WTC11 (cell line): ENCODE measurements at regions not wholly inside any gene's neighbourhood (a gene's known extent, or its start where the extent isn't known, plus 50 kb on each side); places are given as distances from the start of the nearest gene placed in this dataset.

ENCODE experiments used
- ATAC-seq: fragments of 200-7000 bp; cut with Tn5 transposase; 2 replicates; pipeline ENCODE4 v1.10.0; 2021; ENCODE audit warnings: mild to moderate bottlenecking, moderate library complexity
- CTCF ChIA-PET: fragments of 300-600 bp; sonication (Branson Sonifier 250); formaldehyde crosslinking; loops from one replicate; lab custom pipeline; 2021; ENCODE audit warnings: antibody characterized with exemption; lab: Charles Lee
- POLR2A ChIA-PET: fragments of 350-600 bp; sonication (Branson Sonifier 250); formaldehyde crosslinking; loops from one replicate; lab custom pipeline; 2021; ENCODE audit warnings: antibody characterized with exemption; lab: Charles Lee
- DNase-seq: peaks from one replicate; pipeline ENCODE4 v3.0.0; 2021; ENCODE audit warnings: low spot score
- H3K27ac Mint-ChIP-seq: 2 replicates; pipeline ENCODE4 v1.8.0; 2021; ENCODE audit warnings: mixed read lengths
- H3K27me3 Mint-ChIP-seq: 2 replicates; pipeline ENCODE4 v1.8.0; 2021; ENCODE audit warnings: low read depth, mild to moderate bottlenecking, moderate library complexity, mixed read lengths
- H3K36me3 Mint-ChIP-seq: 2 replicates; pipeline ENCODE4 v1.8.0; 2021; ENCODE audit warnings: mixed read lengths
- H3K4me1 Mint-ChIP-seq: 2 replicates; pipeline ENCODE4 v1.8.0; 2022; ENCODE audit warnings: mixed read lengths
- H3K4me3 Mint-ChIP-seq: 2 replicates; pipeline ENCODE4 v1.8.0; 2021; ENCODE audit warnings: mild to moderate bottlenecking, moderate library complexity, mixed read lengths
- H3K9me3 Mint-ChIP-seq: 2 replicates; pipeline ENCODE4 v1.8.0; 2021; ENCODE audit warnings: mixed read lengths
- AR ChIP-seq: fragments of 250-450 bp; sonication (Bioruptor Pico); IDR thresholded peaks from 2 replicates; pipeline ENCODE4 v1.9.0; 2021; ENCODE audit warnings: mild to moderate bottlenecking
- ATF2 ChIP-seq: sonication (generic); formaldehyde crosslinking; IDR thresholded peaks from 2 replicates; pipeline ENCODE4 v1.8.1; 2022; ENCODE audit warnings: low read depth, missing genetic modification reagents, borderline replicate concordance
- ATF3 ChIP-seq: sonication (generic); formaldehyde crosslinking; conservative IDR thresholded peaks from 2 replicates; pipeline ENCODE4 v1.8.1; 2022; ENCODE audit warnings: mild to moderate bottlenecking, missing genetic modification reagents
- CREB1 ChIP-seq: sonication (generic); formaldehyde crosslinking; IDR thresholded peaks from 2 replicates; pipeline ENCODE4 v1.8.0; 2023; ENCODE audit warnings: mild to moderate bottlenecking, missing genetic modification reagents
- CREM ChIP-seq: sonication (generic); formaldehyde crosslinking; IDR thresholded peaks from 2 replicates; pipeline ENCODE4 v1.8.1; 2022; ENCODE audit warnings: mild to moderate bottlenecking, missing genetic modification reagents, moderate library complexity
- E2F1 ChIP-seq: sonication (generic); formaldehyde crosslinking; IDR thresholded peaks from 2 replicates; pipeline ENCODE4 v1.8.0; 2022; ENCODE audit warnings: mild to moderate bottlenecking, missing genetic modification reagents
- E2F5 ChIP-seq: sonication (generic); formaldehyde crosslinking; IDR thresholded peaks from 2 replicates; pipeline ENCODE4 v1.8.1; 2022; ENCODE audit warnings: mild to moderate bottlenecking, moderate library complexity, missing genetic modification reagents
- EMX1 ChIP-seq: fragments of 250-450 bp; sonication (Bioruptor Pico); IDR thresholded peaks from 2 replicates; pipeline ENCODE4 v1.8.0; 2021; ENCODE audit warnings: mild to moderate bottlenecking
- ETV6 ChIP-seq: sonication (generic); formaldehyde crosslinking; IDR thresholded peaks from 2 replicates; pipeline ENCODE4 v1.8.1; 2022; ENCODE audit warnings: mild to moderate bottlenecking, missing genetic modification reagents
- FOXK1 ChIP-seq: sonication (generic); formaldehyde crosslinking; IDR thresholded peaks from 2 replicates; pipeline ENCODE4 v1.8.0; 2022; ENCODE audit warnings: mild to moderate bottlenecking, moderate library complexity, missing genetic modification reagents
- FOXP1 ChIP-seq: sonication (generic); formaldehyde crosslinking; IDR thresholded peaks from 2 replicates; pipeline ENCODE4 v1.8.0; 2022; ENCODE audit warnings: missing genetic modification reagents, mild to moderate bottlenecking, moderate library complexity, borderline replicate concordance
- GABPB1 ChIP-seq: sonication (generic); formaldehyde crosslinking; IDR thresholded peaks from 2 replicates; pipeline ENCODE4 v1.8.1; 2023; ENCODE audit warnings: mild to moderate bottlenecking, missing genetic modification reagents
- MLX ChIP-seq: sonication (generic); formaldehyde crosslinking; IDR thresholded peaks from 2 replicates; pipeline ENCODE4 v1.8.1; 2023; ENCODE audit warnings: mild to moderate bottlenecking, missing genetic modification reagents, moderate library complexity
- MXD4 ChIP-seq: fragments of 250-450 bp; sonication (Bioruptor Pico); IDR thresholded peaks from 2 replicates; pipeline ENCODE4 v1.8.0; 2021; ENCODE audit warnings: mild to moderate bottlenecking, moderate library complexity, borderline replicate concordance
- MYBL2 ChIP-seq: sonication (generic); formaldehyde crosslinking; IDR thresholded peaks from 2 replicates; pipeline ENCODE4 v1.8.1; 2023; ENCODE audit warnings: mild to moderate bottlenecking, moderate library complexity, missing genetic modification reagents
- NFYB ChIP-seq: sonication (generic); formaldehyde crosslinking; conservative IDR thresholded peaks from 2 replicates; pipeline ENCODE4 v1.8.0; 2022; ENCODE audit warnings: low read depth, missing genetic modification reagents
- NR2C2 ChIP-seq: sonication (generic); formaldehyde crosslinking; IDR thresholded peaks from 2 replicates; pipeline ENCODE4 v1.8.0; 2022; ENCODE audit warnings: mild to moderate bottlenecking, missing genetic modification reagents
- OVOL2 ChIP-seq: fragments of 250-450 bp; sonication (Bioruptor Pico); IDR thresholded peaks from 2 replicates; pipeline ENCODE4 v1.9.0; 2021; ENCODE audit warnings: mild to moderate bottlenecking, borderline replicate concordance
- RORB ChIP-seq: fragments of 250-450 bp; sonication (Bioruptor Pico); IDR thresholded peaks from 2 replicates; pipeline ENCODE4 v1.9.0; 2021; ENCODE audit warnings: mild to moderate bottlenecking
- STAT6 ChIP-seq: sonication (generic); formaldehyde crosslinking; conservative IDR thresholded peaks from 2 replicates; pipeline ENCODE4 v1.8.1; 2023; ENCODE audit warnings: mild to moderate bottlenecking, low read depth, missing genetic modification reagents, moderate library complexity
- TCF7 ChIP-seq: sonication (generic); formaldehyde crosslinking; IDR thresholded peaks from 2 replicates; pipeline ENCODE4 v1.8.0; 2022; ENCODE audit warnings: mild to moderate bottlenecking, low read depth, missing genetic modification reagents, moderate library complexity
- ZBTB21 ChIP-seq: sonication (generic); formaldehyde crosslinking; IDR thresholded peaks from 2 replicates; pipeline ENCODE4 v1.8.1; 2023; ENCODE audit warnings: mild to moderate bottlenecking, missing genetic modification reagents, borderline replicate concordance
- ZNF263 ChIP-seq: sonication (generic); formaldehyde crosslinking; IDR thresholded peaks from 2 replicates; pipeline ENCODE4 v1.8.1; 2022; ENCODE audit warnings: low read depth, mild to moderate bottlenecking, moderate library complexity, missing genetic modification reagents

GRCh38 chr11:23232652-23233051 is 372.4 kb upstream of the CCDC179 start:
- ChIA-PET POLR2A (no interaction called here), CTCF (no interaction called here)
- Mint-ChIP-seq H3K27ac (no peak overlapping the region), H3K36me3 (no peaks in the 10 kb centered on the region), H3K4me3 (no peak overlapping the region), H3K9me3 (no peaks in the 10 kb centered on the region), H3K27me3 (no peaks in the 10 kb centered on the region), H3K4me1 (peaks cover 8% of the 10 kb centered on the region)
- ATAC-seq (no peak), DNase-seq (no peak)
- TF ChIP-seq MXD4 (CRISPR knock-in tag) (no peak), CREB1 (CRISPR knock-in tag) (no peak), FOXK1 (CRISPR knock-in tag) (no peak), TCF7 (CRISPR knock-in tag) (no peak), RORB (no peak), MLX (no peak), E2F1 (no peak), AR (no peak), ZBTB21 (no peak)

- DNase-seq: no peak
- ChIA-PET POLR2A (no interaction called here), CTCF (no interaction called here)
- Mint-ChIP-seq H3K9me3 (no peaks in the 10 kb centered on the region), H3K36me3 (no peaks in the 10 kb centered on the region), H3K4me1 (peaks cover 8% of the 10 kb centered on the region), H3K27ac (no peak overlapping the region), H3K27me3 (no peaks in the 10 kb centered on the region), H3K4me3 (no peak overlapping the region)
- TF ChIP-seq NR2C2 (no peak), CREM (no peak), NFYB (CRISPR knock-in tag) (no peak), OVOL2 (no peak), MYBL2 (CRISPR knock-in tag) (no peak), FOXP1 (CRISPR knock-in tag) (no peak), E2F5 (CRISPR knock-in tag) (no peak), STAT6 (CRISPR knock-in tag) (no peak), ATF3 (no peak), GABPB1 (no peak), EMX1 (no peak), ETV6 (no peak), ZNF263 (no peak), TCF7 (CRISPR knock-in tag) (no peak), ATF2 (CRISPR knock-in tag) (no peak)
- no peak for ATAC-seq
Measured at GRCh38 chr11:23233075-23233474, 372.8 kb upstream of the CCDC179 start.
